H1 (cell line): ENCODE measurements at regions not wholly inside any gene's neighbourhood (a gene's known extent, or its start where the extent isn't known, plus 50 kb on each side); places are given as distances from the start of the nearest gene placed in this dataset.

Experiments used
- CTCF ChIA-PET: fragments of 300-600 bp; sonication (Branson Sonifier 250); formaldehyde crosslinking; loops from one replicate; lab custom pipeline; 2021; ENCODE audit not compliant: partially characterized antibody; lab: Charles Lee
- POLR2A ChIA-PET: fragments of 300-600 bp; sonication (Branson Sonifier 250); formaldehyde crosslinking; loops from one replicate; lab custom pipeline; 2021; ENCODE audit warnings: inconsistent platforms; ENCODE audit not compliant: partially characterized antibody; lab: Charles Lee
- DNase-seq, 2 experiments: peaks; one replicate each; pipeline versions ENCODE4 v3.0.0 to v3.0.0-alpha.2; 2010 to 2022; ENCODE audit warnings: low spot score in 2 of 2, low read depth in 1 of 2, mixed read lengths in 1 of 2
- FAIRE-seq: peaks from 2 replicates; lab custom pipeline; 2011; peaks lifted over from hg19 to GRCh38; lab: Jason Lieb, UNC
- H2AFZ ChIP-seq: 2 replicates; pipeline ENCODE4 v1.8.1; 2012; ENCODE audit warnings: low read length, inconsistent platforms
- H2AK5ac ChIP-seq: 2 replicates; pipeline ENCODE4 v1.6.1; 2013; ENCODE audit warnings: low read depth, low read length
- H2BK120ac ChIP-seq: replicated peaks from 2 replicates; pipeline ENCODE3; 2013; ENCODE audit warnings: low read depth, low read length, inconsistent platforms
- H2BK12ac ChIP-seq: 2 replicates; pipeline ENCODE4 v1.6.1; 2013; ENCODE audit warnings: low read depth, low read length
- H2BK15ac ChIP-seq: 2 replicates; pipeline ENCODE4 v1.6.1; 2013; ENCODE audit warnings: low read length
- H2BK20ac ChIP-seq: 2 replicates; pipeline ENCODE4 v1.6.1; 2013; ENCODE audit warnings: low read length
- H2BK5ac ChIP-seq: 2 replicates; pipeline ENCODE4 v1.6.1; 2013; ENCODE audit warnings: low read depth, low read length
- H3K14ac ChIP-seq: 2 replicates; pipeline ENCODE4 v1.6.1; 2013; ENCODE audit warnings: inconsistent platforms; ENCODE audit not compliant: insufficient read length
- H3K18ac ChIP-seq: 2 replicates; pipeline ENCODE4 v1.6.1; 2013; ENCODE audit warnings: low read length; ENCODE audit errors: extremely low read depth
- H3K23ac ChIP-seq: 2 replicates; pipeline ENCODE4 v1.6.1; 2013; ENCODE audit warnings: inconsistent platforms; ENCODE audit not compliant: insufficient read length
- H3K23me2 ChIP-seq: 2 replicates; pipeline ENCODE4 v1.6.1; 2013; ENCODE audit warnings: low read depth, low read length
- H3K27ac ChIP-seq: 2 replicates; pipeline ENCODE4 v1.6.1; 2011; ENCODE audit warnings: low read depth, low read length, inconsistent platforms
- H3K27me3 ChIP-seq, 4 experiments: replicated peaks in 1 of 4; 1 replicate in 1 of 4; 2 replicates in 3 of 4; pipeline versions ENCODE4 v1.6.1 to v1.8.1; 2011 to 2013; ENCODE audit warnings: low read length in 3 of 4, mild to moderate bottlenecking in 3 of 4, inconsistent platforms in 2 of 4, mixed read lengths in 2 of 4, moderate library complexity in 1 of 4; ENCODE audit not compliant: control insufficient read depth in 3 of 4, insufficient read depth in 3 of 4; ENCODE audit errors: extremely low read depth in 1 of 4
- H3K36me3 ChIP-seq, 4 experiments: 2 replicates each; pipeline versions ENCODE4 v1.6.1 to v1.8.1; 2011 to 2013; ENCODE audit warnings: mild to moderate bottlenecking in 4 of 4, low read length in 3 of 4, moderate library complexity in 2 of 4, control low read depth in 1 of 4, inconsistent platforms in 1 of 4; ENCODE audit not compliant: insufficient read depth in 4 of 4, control insufficient read depth in 2 of 4
- H3K4ac ChIP-seq: replicated peaks from 2 replicates; pipeline ENCODE3; 2013; ENCODE audit warnings: low read length, low read depth, mixed read lengths, inconsistent platforms; ENCODE audit not compliant: insufficient read length
- H3K4me1 ChIP-seq, 4 experiments: replicated peaks in 1 of 4; 1 replicate in 1 of 4; 2 replicates in 3 of 4; pipeline versions ENCODE4 v1.6.1 to v1.8.1; 2011 to 2013; ENCODE audit warnings: low read length in 3 of 4, inconsistent platforms in 2 of 4, mixed read lengths in 1 of 4; ENCODE audit not compliant: insufficient read depth in 4 of 4, control insufficient read depth in 3 of 4
- H3K4me2 ChIP-seq, 2 experiments: 2 replicates each; pipeline versions ENCODE4 v1.6.1 to v1.8.1; 2011 to 2013; ENCODE audit warnings: low read depth in 2 of 2, low read length in 2 of 2, control low read depth in 1 of 2, inconsistent platforms in 1 of 2, mild to moderate bottlenecking in 1 of 2; ENCODE audit not compliant: insufficient read depth in 1 of 2
- H3K4me3 ChIP-seq, 4 experiments: fragments of 200-600, 300-600 bp in 1 of 4; sonication (generic), shearing (Covaris generic), sonication (Bioruptor Twin) in 1 of 4; 2 replicates each; pipeline versions ENCODE4 v1.5.1 to v1.8.1; 2011 to 2016; ENCODE audit warnings: low read length in 4 of 4, low read depth in 3 of 4, control low read depth in 2 of 4, inconsistent platforms in 2 of 4, mild to moderate bottlenecking in 2 of 4, mixed read lengths in 1 of 4, moderate library complexity in 1 of 4; ENCODE audit not compliant: insufficient read depth in 2 of 4; ENCODE audit errors: extremely low read depth in 1 of 4
- H3K56ac ChIP-seq: replicated peaks from 2 replicates; pipeline ENCODE3; 2013; ENCODE audit warnings: low read depth, mild to moderate bottlenecking, mixed read lengths, low read length, inconsistent platforms; ENCODE audit not compliant: insufficient read length
- H3K79me1 ChIP-seq: 2 replicates; pipeline ENCODE4 v1.6.1; 2013; ENCODE audit warnings: low read depth, low read length, control low read depth
- H3K79me2 ChIP-seq, 2 experiments: 2 replicates each; pipeline versions ENCODE4 v1.6.1 to v1.8.1; 2012 to 2013; ENCODE audit warnings: low read length in 2 of 2, mild to moderate bottlenecking in 2 of 2, inconsistent platforms in 1 of 2; ENCODE audit not compliant: insufficient read depth in 2 of 2, control insufficient read depth in 1 of 2
- H3K9ac ChIP-seq, 4 experiments: replicated peaks in 1 of 4; 1 replicate in 1 of 4; 2 replicates in 3 of 4; pipeline versions ENCODE4 v1.6.1 to v1.8.1; 2011 to 2013; ENCODE audit warnings: low read depth in 3 of 4, low read length in 3 of 4, control low read depth in 2 of 4, mild to moderate bottlenecking in 2 of 4, moderate library complexity in 2 of 4, inconsistent platforms in 1 of 4; ENCODE audit errors: extremely low read depth in 1 of 4
- H3K9me3 ChIP-seq, 2 experiments: 2 replicates each; pipeline versions ENCODE4 v1.6.1 to v1.8.1; 2012 to 2013; ENCODE audit warnings: mild to moderate bottlenecking in 2 of 2, moderate library complexity in 2 of 2, control low read depth in 1 of 2, inconsistent platforms in 1 of 2, low read depth in 1 of 2, low read length in 1 of 2, mixed read lengths in 1 of 2; ENCODE audit not compliant: insufficient read depth in 2 of 2
- H4K20me1 ChIP-seq, 2 experiments: replicated peaks in 1 of 2; 2 replicates each; pipeline versions ENCODE3 to v1.8.1; 2011 to 2013; ENCODE audit warnings: inconsistent platforms in 2 of 2, low read length in 2 of 2, mild to moderate bottlenecking in 1 of 2; ENCODE audit not compliant: insufficient read depth in 2 of 2, control insufficient read depth in 1 of 2
- H4K5ac ChIP-seq: 2 replicates; pipeline ENCODE4 v1.6.1; 2013; ENCODE audit warnings: low read length, low read depth, mixed read lengths, inconsistent platforms; ENCODE audit not compliant: insufficient read length
- H4K8ac ChIP-seq: 2 replicates; pipeline ENCODE4 v1.8.0; 2013; ENCODE audit warnings: mild to moderate bottlenecking, moderate library complexity, low read length, inconsistent platforms; ENCODE audit not compliant: insufficient read depth; ENCODE audit errors: extremely low read depth
- H4K91ac ChIP-seq: replicated peaks from 2 replicates; pipeline ENCODE3; 2013; ENCODE audit warnings: low read length, mixed read lengths, inconsistent platforms; ENCODE audit not compliant: insufficient read length
- ATF2 ChIP-seq: IDR thresholded peaks from 2 replicates; pipeline ENCODE4 v1.6.1; 2012; ENCODE audit warnings: low read length, inconsistent platforms
- EGR1 ChIP-seq: IDR thresholded peaks from 2 replicates; pipeline ENCODE4 v1.6.1; 2011; ENCODE audit warnings: low read depth, low read length, borderline replicate concordance
- HDAC2 ChIP-seq, 2 experiments: fragments of 300-600 bp in 1 of 2; sonication (generic) in 1 of 2; IDR thresholded peaks; 2 replicates each; pipeline ENCODE4 v1.6.1; 2011 to 2012; ENCODE audit warnings: low read depth in 2 of 2, low read length in 2 of 2, mild to moderate bottlenecking in 2 of 2, moderate library complexity in 2 of 2, borderline replicate concordance in 1 of 2, inconsistent platforms in 1 of 2
- KDM1A ChIP-seq: fragments of 200-600, 300-600 bp; sonication (generic); IDR thresholded peaks from 2 replicates; pipeline ENCODE4 v1.7.1; 2016; ENCODE audit warnings: mild to moderate bottlenecking, low read length, borderline replicate concordance
- PHF8 ChIP-seq: fragments of 200-600 bp; sonication (generic); conservative IDR thresholded peaks from 2 replicates; pipeline ENCODE4 v1.7.1; 2012; ENCODE audit warnings: low read depth, mild to moderate bottlenecking, inconsistent platforms, low read length, moderate library complexity
- WGBS, 2 experiments: shearing (Covaris generic) in 1 of 2; methylation state at CpG; one replicate each; pipeline versions ENCODE4 v1.1.6 to v1.1.7; 2013 to 2015; ENCODE audit warnings: low lambda C conversion rate in 2 of 2, mixed read lengths in 2 of 2, inconsistent platforms in 1 of 2, low coverage in 1 of 2, missing lambda C conversion rate in 1 of 2; ENCODE audit not compliant: insufficient replicate concordance in 2 of 2, insufficient coverage in 1 of 2, insufficient read length in 1 of 2; ENCODE audit errors: extremely low coverage in 1 of 2, missing lambda C conversion rate in 1 of 2; 5-methylcytosine and 5-hydroxymethylcytosine counted together

DNA sequence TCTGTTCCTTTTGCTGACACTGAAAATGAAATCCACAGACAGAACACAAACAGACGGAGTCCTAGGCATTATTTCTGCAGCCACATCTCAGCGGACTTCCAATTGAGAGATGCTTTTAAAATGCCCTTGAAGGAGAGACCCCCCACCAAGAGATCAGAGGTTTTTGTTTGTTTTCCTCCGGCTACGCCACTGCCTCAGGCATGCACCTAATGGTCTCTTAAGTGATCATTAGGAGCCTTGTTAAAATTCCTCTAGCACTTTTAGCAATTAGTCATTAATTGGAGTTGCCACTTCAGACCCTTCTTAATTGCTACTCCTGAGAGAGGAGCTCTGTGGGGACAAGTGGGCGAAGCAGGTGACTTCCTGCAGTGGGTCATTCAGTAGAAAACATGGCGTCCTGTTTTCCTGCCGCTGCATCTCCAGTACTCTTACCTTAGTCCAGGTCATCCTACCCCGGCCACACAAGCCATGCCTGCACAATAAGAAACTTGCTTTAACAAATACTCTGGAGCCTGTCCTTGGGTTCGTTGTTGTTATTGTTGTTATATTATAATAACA lies 257.7 kb upstream of the CHAC2 start:
- Histone ChIP-seq H3K9ac (no peak overlapping the region), H2BK120ac (no peak overlapping the region), H3K23ac (no peak overlapping the region), H4K20me1 (no peaks in the 10 kb centered on the region), H2BK5ac (no peak overlapping the region), H3K9me3 (peaks cover 0 to 4% of the 10 kb centered on the region in 2 experiments; a peak in 1 of 4 replicates), H3K4me1 (peaks cover 0 to 4% (median 0%) of the 10 kb centered on the region in 4 experiments; a peak in 1 of 7 replicates), H3K79me2 (no peaks in the 10 kb centered on the region), H3K4me2 (no peak overlapping the region), H4K8ac (no peak overlapping the region), H3K79me1 (no peaks in the 10 kb centered on the region), H3K18ac (no peak overlapping the region), H3K27ac (no peak overlapping the region), H3K56ac (no peak overlapping the region), H2BK12ac (no peak overlapping the region), H3K4ac (no peak overlapping the region), H3K14ac (no peak overlapping the region), H3K23me2 (no peaks in the 10 kb centered on the region), H2AK5ac (no peak overlapping the region), H2BK15ac (no peak overlapping the region), H3K27me3 (peaks cover 0 to 1% (median 0%) of the 10 kb centered on the region in 4 experiments; a peak in 1 of 7 replicates), H3K4me3 (no peak overlapping the region), H3K36me3 (no peaks in the 10 kb centered on the region), H2BK20ac (no peak overlapping the region), H4K5ac (no peak overlapping the region), H2AFZ (no peak overlapping the region), H4K91ac (no peak overlapping the region)
- no peak for FAIRE-seq
- DNase-seq: no peak
- 71% methylated on average over 9 of the region's 9 CpGs; no CpG with 5 or more reads in 1 of the 2 experiments for WGBS, 2 experiments
- TF ChIP-seq ATF2 (no peak), EGR1 (no peak), PHF8 (no peak), KDM1A (no peak), HDAC2 (IDR thresholded peaks at IDR 0.05; ENCODE audit: borderline replicate concordance in 1 of 2, low read depth in 2 of 2, low read length in 2 of 2) (no peak)
- ChIA-PET CTCF (no interaction called here), POLR2A (no interaction called here)
